K562 (cell line): ENCODE measurements at regions not wholly inside any gene's neighbourhood (a gene's known extent, or its start where the extent isn't known, plus 50 kb on each side); places are given as distances from the start of the nearest gene placed in this dataset.
"Not testable (repeated sequence)": the region's sequence is repeated elsewhere in the genome, so short reads cannot be mapped to it uniquely, and the experiment has no call there.

Experiments
- ATAC-seq: fragments of 200-7000 bp; cut with Tn5 transposase; 3 replicates; pipeline ENCODE4 v1.9.1; 2020; ENCODE audit warnings: moderate library complexity
- BruUV-seq: library from RNA; stranded (reverse); fragments of 400-500 nt; replicated peaks from 2 replicates; lab custom pipeline; 2021; lab: Mats Ljungman, UMichigan
- CTCF ChIA-PET: fragments of 300-600 bp; formaldehyde crosslinking; extraction: SDS; loops from one replicate; lab custom pipeline; 2021; ENCODE audit warnings: low intra/inter-chr PET ratio; lab: Yijun Ruan, JAX
- POLR2A ChIA-PET: fragments of 300-600, 350-650 bp; sonication (Branson Sonifier 250); formaldehyde crosslinking; extraction: SDS; loops from one replicate; lab custom pipeline; 2021; ENCODE audit warnings: antibody characterized with exemption, inconsistent platforms; lab: Yijun Ruan, JAX
- DNase-seq, 4 experiments: peaks; one replicate each; pipeline versions ENCODE4 v3.0.0 to v3.0.0-alpha.2; 2011 to 2018; ENCODE audit warnings: low spot score in 3 of 4, mixed read lengths in 3 of 4; ENCODE audit errors: extremely low read depth in 1 of 4
- FAIRE-seq: peaks from 2 replicates; lab custom pipeline; 2011; peaks lifted over from hg19 to GRCh38; lab: Jason Lieb, UNC
- H2AFZ ChIP-seq: 2 replicates; pipeline ENCODE4 v1.6.0; 2011; ENCODE audit warnings: low read depth, low read length, control low read depth, inconsistent platforms
- H3K27ac ChIP-seq: fragments of 200-600 bp; 3 replicates; pipeline ENCODE4 v1.8.0; 2011; ENCODE audit warnings: low read depth, mild to moderate bottlenecking, control low read depth, inconsistent platforms, low read length, moderate library complexity, mixed read lengths; ENCODE audit errors: extremely low read depth
- H3K27me3 ChIP-seq, 2 experiments: fragments of 300-600 bp in 1 of 2; 2 replicates in 1 of 2; 3 replicates in 1 of 2; pipeline versions ENCODE4 v1.6.0 to v1.8.0; 2011; ENCODE audit warnings: inconsistent platforms in 2 of 2, low read length in 2 of 2, mild to moderate bottlenecking in 1 of 2, mixed read lengths in 1 of 2, moderate library complexity in 1 of 2; ENCODE audit not compliant: control insufficient read depth in 2 of 2, insufficient read depth in 2 of 2
- H3K36me3 ChIP-seq: fragments of 300-600 bp; 3 replicates; pipeline ENCODE4 v1.8.0; 2011; ENCODE audit warnings: mild to moderate bottlenecking, low read length, inconsistent platforms; ENCODE audit not compliant: control insufficient read depth, insufficient read depth
- H3K4me1 ChIP-seq, 2 experiments: fragments of 200-600 bp in 1 of 2; replicated peaks in 1 of 2; 2 replicates in 1 of 2; 3 replicates in 1 of 2; pipeline versions ENCODE4 v1.5.1 to v1.8.0; 2011; ENCODE audit warnings: inconsistent platforms in 2 of 2, low read length in 2 of 2, mild to moderate bottlenecking in 1 of 2, mixed read lengths in 1 of 2, moderate library complexity in 1 of 2; ENCODE audit not compliant: control insufficient read depth in 2 of 2, insufficient read depth in 2 of 2
- H3K4me2 ChIP-seq: 2 replicates; pipeline ENCODE4 v1.6.1; 2011; ENCODE audit warnings: low read length, control low read depth, inconsistent platforms, mixed read lengths; ENCODE audit not compliant: insufficient read depth
- H3K4me3 ChIP-seq: fragments of 200-600 bp; sonication (generic), shearing (Covaris generic); 2 replicates; pipeline ENCODE4 v1.5.1; 2016; ENCODE audit warnings: control low read depth, inconsistent platforms
- H3K79me2 ChIP-seq: fragments of 200-600 bp; 3 replicates; pipeline ENCODE4 v1.8.0; 2011; ENCODE audit warnings: low read length, inconsistent platforms; ENCODE audit not compliant: control insufficient read depth, insufficient read depth
- H3K9ac ChIP-seq, 2 experiments: 2 replicates each; pipeline versions ENCODE4 v1.6.0 to v1.6.1; 2011; ENCODE audit warnings: low read depth in 2 of 2, low read length in 2 of 2, control low read depth in 1 of 2, inconsistent platforms in 1 of 2, mild to moderate bottlenecking in 1 of 2, mixed read lengths in 1 of 2; ENCODE audit not compliant: insufficient read depth in 1 of 2
- H3K9me1 ChIP-seq: one replicate; pipeline ENCODE4 v1.6.0; 2011; ENCODE audit warnings: inconsistent platforms, mild to moderate bottlenecking, low read length, moderate library complexity; ENCODE audit not compliant: control insufficient read depth, insufficient read depth
- H3K9me3 ChIP-seq: replicated peaks from 2 replicates; pipeline ENCODE4 v1.5.1; 2011; ENCODE audit warnings: low read depth, low read length, inconsistent platforms; ENCODE audit not compliant: control insufficient read depth, insufficient read depth
- H4K20me1 ChIP-seq: replicated peaks from 2 replicates; pipeline ENCODE4 v1.6.1; 2011; ENCODE audit warnings: low read length, inconsistent platforms, mixed read lengths; ENCODE audit not compliant: control insufficient read depth, insufficient read depth
- BMI1 ChIP-seq: fragments of 150-350 bp; IDR thresholded peaks from 2 replicates; pipeline ENCODE4 v1.6.1; 2014; ENCODE audit warnings: low read length
- CREB3L1 ChIP-seq: fragments of 450-650 bp; IDR thresholded peaks from 2 replicates; pipeline ENCODE4 v1.6.1; 2014; ENCODE audit warnings: low read depth, mild to moderate bottlenecking, moderate library complexity, borderline replicate concordance
- NFATC3 ChIP-seq: fragments of 450-650 bp; IDR thresholded peaks from 2 replicates; pipeline ENCODE4 v1.6.1; 2017; ENCODE audit warnings: mild to moderate bottlenecking
- NFXL1 ChIP-seq: fragments of 450-650 bp; formaldehyde crosslinking; IDR thresholded peaks from 2 replicates; pipeline ENCODE4 v1.4.0; 2021; ENCODE audit warnings: mild to moderate bottlenecking
- NUFIP1 ChIP-seq: fragments of 450-650 bp; IDR thresholded peaks from 2 replicates; pipeline ENCODE4 v1.6.1; 2018; ENCODE audit not compliant: partially characterized antibody
- PHTF2 ChIP-seq: fragments of 250-450 bp; sonication (Bioruptor Pico); IDR thresholded peaks from 2 replicates; pipeline ENCODE4 v1.5.0; 2021; ENCODE audit warnings: mild to moderate bottlenecking
- TFAM ChIP-seq: fragments of 250-450 bp; sonication (Bioruptor Pico); conservative IDR thresholded peaks from 2 replicates; pipeline ENCODE4 v1.5.0; 2021; ENCODE audit warnings: mild to moderate bottlenecking, moderate library complexity
- WGBS: fragments of 100-300 bp; shearing (Covaris generic); methylation state at CpG from one replicate; pipeline ENCODE4 v1.1.6; 2016; ENCODE audit warnings: low coverage, mixed read lengths; ENCODE audit not compliant: insufficient coverage; ENCODE audit errors: missing lambda C conversion rate; 5-methylcytosine and 5-hydroxymethylcytosine counted together
- in situ Hi-C: fragments of 300-500 bp; cut with MboI; formaldehyde crosslinking; loops from 4 replicates; pipeline ENCODE4 v1.15.0; 2018; ENCODE audit warnings: inconsistent platforms, mixed read lengths
- intact Hi-C: fragments of 100-400 bp; cut with micrococcal nuclease; formaldehyde crosslinking; loops from 2 replicates; pipeline ENCODE4 v1.14.2; 2022

- TF ChIP-seq NFATC3 (no peak), PHTF2 (CRISPR knock-in tag) (no peak)
- Histone ChIP-seq H3K36me3 (no peaks in the 10 kb centered on the region), H3K9me1 (no peaks in the 10 kb centered on the region), H3K4me2 (no peak overlapping the region), H2AFZ (no peak overlapping the region), H3K4me1 (no peaks in the 10 kb centered on the region), H4K20me1 (no peaks in the 10 kb centered on the region), H3K79me2 (no peaks in the 10 kb centered on the region), H3K9ac (no peak overlapping the region), H3K27ac (no peak overlapping the region), H3K4me3 (no peak overlapping the region), H3K9me3 (no peaks in the 10 kb centered on the region; the same call in 1 of the 2 replicates), H3K27me3 (no peaks in the 10 kb centered on the region)
- ChIA-PET POLR2A (no interaction called here), CTCF (no interaction called here)
- no peak for DNase-seq
- in situ Hi-C loops, result no loop called here
- BruUV-seq, result no TSS peak
- no peak for ATAC-seq
- intact Hi-C loops, result no loop called here
- 0% methylated on average over 1 of the region's 2 CpGs for WGBS
- FAIRE-seq, result no peak
Measured at GRCh38 chr10:56096226-56096517, 264.9 kb downstream of the ZWINT start.

GRCh38 chr10:56095506-56096225 is 265.4 kb downstream of the ZWINT start:
- no peak for FAIRE-seq
- 1% methylated on average over 16 of the region's 16 CpGs for WGBS

GRCh38 chr10:56093645-56094044 is 267.4 kb downstream of the ZWINT start:
- H3K9ac ChIP-seq, BruUV-seq, intact Hi-C loops, H3K4me2 ChIP-seq, H3K4me1 ChIP-seq, H4K20me1 ChIP-seq, H2AFZ ChIP-seq, H3K9me1 ChIP-seq, H3K27ac ChIP-seq, H3K9me3 ChIP-seq, CTCF ChIA-PET, H3K36me3 ChIP-seq, ATAC-seq, H3K4me3 ChIP-seq, H3K27me3 ChIP-seq, DNase-seq, POLR2A ChIA-PET, in situ Hi-C loops, FAIRE-seq, H3K79me2 ChIP-seq: not testable (repeated sequence)

More at GRCh38 chr10:56095506-56096225, 265.4 kb downstream of the ZWINT start:
- Histone ChIP-seq H2AFZ (no peak overlapping the region), H3K27me3 (no peaks in the 10 kb centered on the region), H3K36me3 (no peaks in the 10 kb centered on the region), H3K27ac (no peak overlapping the region), H3K9ac (no peak overlapping the region), H3K9me1 (no peaks in the 10 kb centered on the region), H3K4me1 (no peaks in the 10 kb centered on the region), H3K9me3 (no peaks in the 10 kb centered on the region; the same call in 1 of the 2 replicates), H3K4me2 (no peak overlapping the region), H3K79me2 (no peaks in the 10 kb centered on the region), H3K4me3 (no peak overlapping the region), H4K20me1 (no peaks in the 10 kb centered on the region)
- TF ChIP-seq NUFIP1, result no peak
- TF ChIP-seq NFXL1, result no peak
- TF ChIP-seq CREB3L1, result no peak
- TF ChIP-seq BMI1, result no peak
- no peak for TF ChIP-seq TFAM
- no TSS peak for BruUV-seq
- no peak for ATAC-seq
- in situ Hi-C loops, result no loop called here
- ChIA-PET POLR2A (no interaction called here), CTCF (no interaction called here)
- intact Hi-C loops, result no loop called here
- no peak for DNase-seq
